Endothelial cell of umbilical vein (primary cell): ENCODE measurements at regions not wholly inside any gene's neighbourhood (a gene's known extent, or its start where the extent isn't known, plus 50 kb on each side); places are given as distances from the start of the nearest gene placed in this dataset.

Experiments
- BruUV-seq: library from RNA; stranded (reverse); fragments of 400-500 nt; replicated peaks from 2 replicates; lab custom pipeline; 2021; lab: Mats Ljungman, UMichigan
- CTCF ChIA-PET: fragments of 300-600, 350-600 bp; sonication (Branson Sonifier 250); formaldehyde crosslinking; loops from one replicate; lab custom pipeline; 2021; ENCODE audit warnings: antibody characterized with exemption, inconsistent platforms; lab: Charles Lee
- POLR2A ChIA-PET: fragments of 300-600, 350-600 bp; sonication (Branson Sonifier 250); formaldehyde crosslinking; loops from one replicate; lab custom pipeline; 2021; ENCODE audit warnings: antibody characterized with exemption, inconsistent platforms; lab: Charles Lee
- DNase-seq: peaks from one replicate; pipeline ENCODE4 v3.0.0-alpha.2; 2011; ENCODE audit warnings: low read depth, low spot score
- FAIRE-seq: peaks from 2 replicates; lab custom pipeline; 2011; peaks lifted over from hg19 to GRCh38; lab: Jason Lieb, UNC
- H2AFZ ChIP-seq: 2 replicates; pipeline ENCODE4 v1.6.0; 2012; ENCODE audit warnings: low read depth, low read length, control low read depth, inconsistent platforms
- H3K27ac ChIP-seq: 2 replicates; pipeline ENCODE4 v1.5.1; 2011; ENCODE audit warnings: low read depth, mild to moderate bottlenecking, control low read depth, low read length, moderate library complexity; ENCODE audit not compliant: insufficient read depth
- H3K27me3 ChIP-seq, 2 experiments: 2 replicates each; pipeline versions ENCODE4 v1.6.0 to v1.6.1; 2011; ENCODE audit warnings: low read length in 2 of 2, mixed read lengths in 1 of 2; ENCODE audit not compliant: control insufficient read depth in 2 of 2, insufficient read depth in 2 of 2
- H3K36me3 ChIP-seq, 2 experiments: 2 replicates in 1 of 2; 3 replicates in 1 of 2; pipeline ENCODE4 v1.5.1; 2011; ENCODE audit warnings: low read length in 2 of 2, mild to moderate bottlenecking in 1 of 2, moderate library complexity in 1 of 2; ENCODE audit not compliant: control insufficient read depth in 2 of 2, insufficient read depth in 2 of 2; ENCODE audit errors: extremely low read depth in 1 of 2
- H3K4me1 ChIP-seq: 3 replicates; pipeline ENCODE4 v1.5.1; 2011; ENCODE audit warnings: mild to moderate bottlenecking, low read length; ENCODE audit not compliant: control insufficient read depth, insufficient read depth; ENCODE audit errors: extremely low read depth
- H3K4me2 ChIP-seq: 2 replicates; pipeline ENCODE4 v1.6.1; 2011; ENCODE audit warnings: low read length, control low read depth, mixed read lengths; ENCODE audit not compliant: insufficient read depth
- H3K4me3 ChIP-seq, 3 experiments: fragments of 200-600 bp in 1 of 3; sonication (generic), shearing (Covaris generic) in 1 of 3; replicated peaks in 1 of 3; 2 replicates each; pipeline ENCODE4 v1.5.1; 2011 to 2016; ENCODE audit warnings: control low read depth in 3 of 3, low read length in 3 of 3, mild to moderate bottlenecking in 2 of 3, inconsistent platforms in 1 of 3, low read depth in 1 of 3, moderate library complexity in 1 of 3; ENCODE audit not compliant: insufficient read depth in 1 of 3
- H3K79me2 ChIP-seq: 2 replicates; pipeline ENCODE4 v1.6.0; 2012; ENCODE audit warnings: low read length, inconsistent platforms; ENCODE audit not compliant: control insufficient read depth, insufficient read depth
- H3K9ac ChIP-seq: replicated peaks from 2 replicates; pipeline ENCODE3; 2011; ENCODE audit warnings: low read length, control low read depth; ENCODE audit not compliant: insufficient read depth; ENCODE audit errors: extremely low read depth
- H3K9me1 ChIP-seq: replicated peaks from 3 replicates; pipeline ENCODE4 v1.6.0; 2011; ENCODE audit warnings: mild to moderate bottlenecking, low read length; ENCODE audit not compliant: control insufficient read depth, insufficient read depth; ENCODE audit errors: extremely low read depth
- H3K9me3 ChIP-seq: replicated peaks from 2 replicates; pipeline ENCODE4 v1.5.1; 2012; ENCODE audit warnings: low read length, inconsistent platforms; ENCODE audit not compliant: control insufficient read depth, insufficient read depth
- H4K20me1 ChIP-seq: replicated peaks from 2 replicates; pipeline ENCODE3; 2011; ENCODE audit warnings: mild to moderate bottlenecking, low read length; ENCODE audit not compliant: control insufficient read depth, insufficient read depth; ENCODE audit errors: extremely low read depth
- GATA2 ChIP-seq: IDR thresholded peaks from 2 replicates; pipeline ENCODE4 v1.7.0; 2011; ENCODE audit warnings: low read depth, mild to moderate bottlenecking, moderate library complexity, mixed read lengths, low read length; ENCODE audit not compliant: insufficient read length, insufficient read depth
- MYC ChIP-seq: IDR thresholded peaks from one replicate; pipeline ENCODE4 v1.6.1; 2011; ENCODE audit warnings: mild to moderate bottlenecking, low read depth, low read length
- POLR2A ChIP-seq: IDR thresholded peaks from 2 replicates; pipeline ENCODE4 v1.6.1; 2012; ENCODE audit warnings: low read depth, mild to moderate bottlenecking, control low read depth, low read length
- dilution Hi-C: fragments of 300-500 bp; cut with MboI; formaldehyde crosslinking; loops from one replicate; pipeline ENCODE4 v1.15.0; 2019; ENCODE audit warnings: low sequenced_read_pairs; ENCODE audit not compliant: extremely low pct_ligation_motif_present
- intact Hi-C: fragments of 100-400 bp; cut with micrococcal nuclease; formaldehyde crosslinking; loops from one replicate; pipeline ENCODE4 v1.10.0; 2022
- TF ChIP-seq, protein P1 (sequence below): IDR thresholded peaks from 2 replicates; pipeline ENCODE4 v1.6.1; 2011; ENCODE audit not compliant: insufficient read depth, insufficient read length

DNA sequence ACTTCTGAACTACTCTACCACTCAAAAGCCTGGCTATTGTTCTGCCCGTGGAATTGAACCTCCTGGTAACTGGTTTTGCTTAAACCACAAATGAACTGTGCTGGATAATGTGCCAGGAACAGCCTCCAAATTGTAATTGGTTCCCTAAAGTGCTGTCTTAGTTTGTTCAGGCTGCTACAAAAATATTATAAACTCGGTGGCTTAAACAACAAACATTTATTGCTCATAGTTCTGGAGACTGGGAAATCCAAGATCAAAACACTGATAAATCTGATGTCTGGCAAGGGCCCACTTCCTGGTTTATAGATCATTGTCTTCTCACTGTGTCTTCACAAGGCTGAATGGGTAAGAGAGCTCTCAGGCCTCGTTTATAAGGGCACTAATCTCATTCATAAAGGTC lies 149.2 kb upstream of the NCKAP5 start:
- H3K9ac ChIP-seq: no peak overlapping the region
- FAIRE-seq: peak; percentile 66
- H3K4me2 ChIP-seq: no peak overlapping the region
- dilution Hi-C loops: no loop called here
- no TSS peak for BruUV-seq
- no peaks in the 10 kb centered on the region for H3K4me1 ChIP-seq
- TF ChIP-seq GATA2: peak; percentile 43
- no peak for TF ChIP-seq POLR2A
- TF ChIP-seq, protein P1, sequence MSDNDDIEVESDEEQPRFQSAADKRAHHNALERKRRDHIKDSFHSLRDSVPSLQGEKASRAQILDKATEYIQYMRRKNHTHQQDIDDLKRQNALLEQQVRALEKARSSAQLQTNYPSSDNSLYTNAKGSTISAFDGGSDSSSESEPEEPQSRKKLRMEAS: no peak
- DNase-seq: no peak
- ChIA-PET CTCF (no interaction called here), POLR2A (no interaction called here)
- H3K27me3 ChIP-seq: no peaks in the 10 kb centered on the region
- H3K9me1 ChIP-seq: no peaks in the 10 kb centered on the region
- H4K20me1 ChIP-seq: no peaks in the 10 kb centered on the region
- no peak overlapping the region for H3K27ac ChIP-seq
- H3K79me2 ChIP-seq: no peaks in the 10 kb centered on the region
- no peak overlapping the region for H3K4me3 ChIP-seq
- H3K36me3 ChIP-seq: no peaks in the 10 kb centered on the region
- H2AFZ ChIP-seq: peak overlapping the region; percentile 56
- intact Hi-C loops: no loop called here
- H3K9me3 ChIP-seq: no peaks in the 10 kb centered on the region

DNA sequence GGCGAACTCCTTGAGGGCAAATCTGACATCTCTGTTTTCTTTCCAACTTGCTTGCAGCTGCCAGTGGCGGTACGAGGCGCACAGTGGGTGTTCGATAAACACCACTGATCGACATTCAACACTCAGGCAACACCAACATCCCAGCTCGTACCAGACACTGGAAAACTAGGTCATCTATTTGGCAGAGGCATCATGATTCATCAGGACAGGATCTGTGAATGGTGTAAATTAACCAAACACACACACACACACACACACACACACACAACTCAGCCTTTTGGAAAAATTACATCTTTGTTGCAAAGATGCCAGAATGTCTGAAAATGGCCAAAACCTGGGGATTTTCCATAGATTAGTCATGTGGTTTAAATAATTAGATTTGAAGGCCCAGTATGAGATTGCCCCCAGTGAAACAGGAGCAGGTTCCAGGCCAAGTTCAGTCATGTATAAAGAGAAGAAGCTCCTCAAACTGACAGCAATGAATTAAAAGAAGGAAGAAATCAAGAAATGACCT lies 150.5 kb upstream of the NCKAP5 start:
- DNase-seq (no peak), FAIRE-seq (no peak)
- Histone ChIP-seq H3K79me2 (no peaks in the 10 kb centered on the region), H3K4me3 (no peak overlapping the region), H3K27me3 (no peaks in the 10 kb centered on the region), H3K4me1 (no peaks in the 10 kb centered on the region), H3K36me3 (no peaks in the 10 kb centered on the region), H3K9ac (no peak overlapping the region), H3K27ac (no peak overlapping the region), H3K9me3 (no peaks in the 10 kb centered on the region), H3K4me2 (no peak overlapping the region), H3K9me1 (no peaks in the 10 kb centered on the region), H2AFZ (no peak overlapping the region), H4K20me1 (no peaks in the 10 kb centered on the region)
- TF ChIP-seq MYC: no peak
- TF ChIP-seq, protein P1: no peak
- no TSS peak for BruUV-seq
- intact Hi-C loops (no loop called here), dilution Hi-C loops (no loop called here)
- CTCF ChIA-PET: no interaction called here
- POLR2A ChIA-PET: no interaction called here
